ENCODE measurements at regions not wholly inside any gene's neighbourhood (a gene's known extent, or its start where the extent isn't known, plus 50 kb on each side); places are given as distances from the start of the nearest gene placed in this dataset.

- H3K9me3 ChIP-seq (replicated peaks; ENCODE audit: low read length) = no peaks in the 10 kb centered on the region
- no peak overlapping the region for H3K4me2 ChIP-seq (ENCODE audit: low read length)
- H3K4me3 ChIP-seq (ENCODE audit: low read length) = no peak overlapping the region
- H3K36me3 ChIP-seq (ENCODE audit: insufficient read depth, low read length) = no peaks in the 10 kb centered on the region
- H3K4me1 ChIP-seq (ENCODE audit: control insufficient read depth, insufficient read depth, low read length) = no peaks in the 10 kb centered on the region
- no peak overlapping the region for H3K9ac ChIP-seq (ENCODE audit: low read depth, low read length)
- H3K27me3 ChIP-seq (ENCODE audit: control insufficient read depth, insufficient read depth, low read length) = peaks cover 76% of the 10 kb centered on the region
Measured at GRCh38 chr11:76259299-76259908, 53.1 kb upstream of the WNT11 start.

DNA sequence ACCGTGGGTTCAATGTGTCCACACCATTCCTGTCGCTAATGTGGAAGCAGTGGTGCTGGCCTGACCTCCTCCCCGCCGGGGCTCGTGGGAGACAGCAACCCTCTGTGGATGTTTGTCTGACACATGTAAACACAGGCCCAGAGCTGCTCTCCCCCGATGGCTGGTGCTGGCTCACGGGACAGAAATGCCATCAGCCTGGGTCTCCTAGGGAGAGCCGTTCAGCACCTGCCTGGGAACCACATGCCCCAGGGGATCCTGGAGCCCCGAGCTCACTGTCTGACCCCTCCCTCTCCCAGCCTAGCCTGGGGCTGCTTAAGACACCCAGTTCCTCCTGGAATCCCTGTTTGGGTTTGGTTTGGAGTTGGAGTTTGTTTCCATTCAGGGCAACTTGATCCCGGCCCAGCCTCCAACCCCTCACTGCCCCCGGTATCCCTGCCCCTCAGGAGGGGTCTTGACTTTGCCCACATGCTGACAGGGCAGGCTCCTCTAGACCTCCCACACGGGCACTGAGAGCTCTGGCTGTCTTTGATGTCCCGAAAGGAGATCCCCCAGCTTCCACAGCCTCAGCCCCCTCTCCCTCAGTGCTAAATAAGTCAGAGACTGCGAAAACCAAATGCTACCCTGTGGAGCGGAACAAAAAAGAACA, 50.9 kb upstream of the WNT11 start:
- Histone ChIP-seq H3K36me3 (ENCODE audit: insufficient read depth, low read length) (no peaks in the 10 kb centered on the region), H3K9ac (ENCODE audit: low read depth, low read length) (no peak overlapping the region), H3K27me3 (ENCODE audit: control insufficient read depth, insufficient read depth, low read length) (peaks cover 81% of the 10 kb centered on the region), H3K4me3 (ENCODE audit: low read length) (no peak overlapping the region), H3K4me2 (ENCODE audit: low read length) (no peak overlapping the region), H3K4me1 (ENCODE audit: control insufficient read depth, insufficient read depth, low read length) (no peaks in the 10 kb centered on the region), H3K9me3 (replicated peaks; ENCODE audit: low read length) (no peaks in the 10 kb centered on the region)

DNA sequence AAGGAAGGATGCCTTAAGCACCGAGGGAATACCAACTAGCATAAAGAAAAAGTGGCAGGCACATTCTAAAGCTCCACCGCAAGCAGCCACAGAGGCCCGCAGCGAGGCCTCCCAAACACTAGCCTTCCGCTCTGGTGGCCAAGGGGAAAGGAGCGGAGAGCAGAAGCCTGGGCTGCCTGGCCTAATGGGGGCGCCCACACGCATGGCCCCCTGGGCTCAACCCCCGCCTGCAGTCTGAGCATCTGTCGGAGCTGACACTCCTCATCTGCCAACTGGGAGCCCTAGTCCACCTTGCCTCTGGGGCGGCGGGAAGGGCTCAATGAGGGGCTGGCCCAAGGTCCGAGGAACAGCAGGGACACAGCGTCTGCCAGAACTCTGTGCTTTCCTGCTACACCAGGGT, 50.1 kb upstream of the WNT11 start:
- no peak overlapping the region for H3K4me2 ChIP-seq (ENCODE audit: low read length)
- no peaks in the 10 kb centered on the region for H3K9me3 ChIP-seq (replicated peaks; ENCODE audit: low read length)
- H3K4me3 ChIP-seq (ENCODE audit: low read length) = no peak overlapping the region
- H3K9ac ChIP-seq (ENCODE audit: low read depth, low read length) = no peak overlapping the region
- peaks cover 83% of the 10 kb centered on the region for H3K27me3 ChIP-seq (ENCODE audit: control insufficient read depth, insufficient read depth, low read length)
- H3K4me1 ChIP-seq (ENCODE audit: control insufficient read depth, insufficient read depth, low read length) = no peaks in the 10 kb centered on the region
- H3K36me3 ChIP-seq (ENCODE audit: insufficient read depth, low read length) = no peaks in the 10 kb centered on the region

All from skeletal muscle satellite cell (primary cell).